AG10803 (cell line): ENCODE measurements at regions not wholly inside any gene's neighbourhood (a gene's known extent, or its start where the extent isn't known, plus 50 kb on each side); places are given as distances from the start of the nearest gene placed in this dataset.

ENCODE experiments used
- DNase-seq: peaks from one replicate; pipeline ENCODE4 v3.0.0; 2010; ENCODE audit warnings: low read depth
- H3K4me3 ChIP-seq: 2 replicates; pipeline ENCODE4 v1.5.1; 2011; ENCODE audit warnings: mild to moderate bottlenecking, low read length, control low read depth
- CTCF ChIP-seq: conservative IDR thresholded peaks from 2 replicates; pipeline ENCODE4 v1.5.1; 2011; ENCODE audit warnings: mild to moderate bottlenecking, low read length, control low read depth, inconsistent platforms

- H3K4me3 ChIP-seq = no peak overlapping the region
- no peak for TF ChIP-seq CTCF
- DNase-seq = peak; percentile 93
Observed at GRCh38 chr6:45791211-45792168, 224.2 kb downstream of the CLIC5 start.

GRCh38 chr6:45789238-45789637 lies 226.4 kb downstream of the CLIC5 start:
- no peak for TF ChIP-seq CTCF
- no peak overlapping the region for H3K4me3 ChIP-seq
- DNase-seq = no peak

GRCh38 chr6:45787384-45787783 lies 228.3 kb downstream of the CLIC5 start:
- TF ChIP-seq CTCF = no peak
- no peak overlapping the region for H3K4me3 ChIP-seq
- peak; percentile 25 for DNase-seq

- H3K4me3 ChIP-seq = no peak overlapping the region
- no peak for TF ChIP-seq CTCF
- DNase-seq = no peak
Observed at GRCh38 chr6:45786355-45786781, 229.3 kb downstream of the CLIC5 start.

- H3K4me3 ChIP-seq = no peak overlapping the region
- DNase-seq = no peak
- no peak for TF ChIP-seq CTCF
Observed at GRCh38 chr6:45784250-45784649, 231.4 kb downstream of the CLIC5 start.

GRCh38 chr6:45783716-45784115 lies 231.9 kb downstream of the CLIC5 start:
- DNase-seq = no peak
- no peak overlapping the region for H3K4me3 ChIP-seq
- no peak for TF ChIP-seq CTCF

GRCh38 chr6:45781890-45782289 lies 233.8 kb downstream of the CLIC5 start:
- DNase-seq = no peak
- TF ChIP-seq CTCF = no peak
- H3K4me3 ChIP-seq = no peak overlapping the region
